Activated CD4-positive, alpha-beta T cell treated with anti-CD3 and anti-CD28 coated beads for 24 hours (primary cell): ENCODE measurements at regions not wholly inside any gene's neighbourhood (a gene's known extent, or its start where the extent isn't known, plus 50 kb on each side); places are given as distances from the start of the nearest gene placed in this dataset.
"Not testable (repeated sequence)": the region's sequence is repeated elsewhere in the genome, so short reads cannot be mapped to it uniquely, and the experiment has no call there.

Experiments
- DNase-seq, 2 donors: peaks; one replicate each; pipeline ENCODE4 v3.0.0-alpha.2; 2020; ENCODE audit warnings: low read depth in 2 of 2

- no peak for DNase-seq
Observed at GRCh38 chr18:75854808-75855207, 427.3 kb upstream of the SMIM21 start.

- peak in 1 of 2 donors; percentile 6 for DNase-seq
Observed at GRCh38 chr18:75854174-75854573, 426.7 kb upstream of the SMIM21 start.

- DNase-seq = no peak
Observed at GRCh38 chr18:75846321-75846720, 418.8 kb upstream of the SMIM21 start.

GRCh38 chr18:75845413-75845812 lies 417.9 kb upstream of the SMIM21 start:
- no peak for DNase-seq

GRCh38 chr18:75844146-75844545 lies 416.6 kb upstream of the SMIM21 start:
- DNase-seq = no peak

- DNase-seq = no peak
Observed at GRCh38 chr18:75840131-75840530, 412.6 kb upstream of the SMIM21 start.

- not testable (repeated sequence) for DNase-seq
Observed at GRCh38 chr18:75839686-75840085, 412.2 kb upstream of the SMIM21 start.

- no peak for DNase-seq
Observed at GRCh38 chr18:75839041-75839440, 411.5 kb upstream of the SMIM21 start.

- DNase-seq = no peak
Observed at GRCh38 chr18:75837316-75837715, 409.8 kb upstream of the SMIM21 start.

GRCh38 chr18:75836516-75836915 lies 409.0 kb upstream of the SMIM21 start:
- DNase-seq = no peak

- DNase-seq = no peak
Observed at GRCh38 chr18:75831960-75832359, 404.5 kb upstream of the SMIM21 start.

- no peak for DNase-seq
Observed at GRCh38 chr18:75830828-75831227, 403.3 kb upstream of the SMIM21 start.

- no peak for DNase-seq
Observed at GRCh38 chr18:75829091-75829490, 401.6 kb upstream of the SMIM21 start.

- DNase-seq = no peak
Observed at GRCh38 chr18:75828379-75828778, 400.9 kb upstream of the SMIM21 start.

- no peak for DNase-seq
Observed at GRCh38 chr18:75827751-75828287, 400.3 kb upstream of the SMIM21 start.

- no peak for DNase-seq
Observed at GRCh38 chr18:75824661-75825060, 397.2 kb upstream of the SMIM21 start.

- no peak for DNase-seq
Observed at GRCh38 chr18:75823471-75823870, 396.0 kb upstream of the SMIM21 start.

- DNase-seq = no peak
Observed at GRCh38 chr18:75818383-75818782, 390.9 kb upstream of the SMIM21 start.

- DNase-seq = no peak
Observed at GRCh38 chr18:75815767-75816166, 388.3 kb upstream of the SMIM21 start.

GRCh38 chr18:75812761-75813160 lies 385.3 kb upstream of the SMIM21 start:
- no peak for DNase-seq

- no peak for DNase-seq
Observed at GRCh38 chr18:75810961-75811551, 383.6 kb upstream of the SMIM21 start.

GRCh38 chr18:75810516-75810915 lies 383.0 kb upstream of the SMIM21 start:
- DNase-seq = no peak

- no peak for DNase-seq
Observed at GRCh38 chr18:75809926-75810255, 382.4 kb upstream of the SMIM21 start.
